GM18499 (cell line): ENCODE measurements at regions not wholly inside any gene's neighbourhood (a gene's known extent, or its start where the extent isn't known, plus 50 kb on each side); places are given as distances from the start of the nearest gene placed in this dataset.

Experiments used
- ATAC-seq: cut with Tn5 transposase; IDR thresholded peaks from one replicate; pipeline ENCODE4 v1.9.1; 2021; ENCODE audit warnings: moderate number of reproducible peaks; ENCODE audit not compliant: insufficient read depth, unreplicated experiment

DNA sequence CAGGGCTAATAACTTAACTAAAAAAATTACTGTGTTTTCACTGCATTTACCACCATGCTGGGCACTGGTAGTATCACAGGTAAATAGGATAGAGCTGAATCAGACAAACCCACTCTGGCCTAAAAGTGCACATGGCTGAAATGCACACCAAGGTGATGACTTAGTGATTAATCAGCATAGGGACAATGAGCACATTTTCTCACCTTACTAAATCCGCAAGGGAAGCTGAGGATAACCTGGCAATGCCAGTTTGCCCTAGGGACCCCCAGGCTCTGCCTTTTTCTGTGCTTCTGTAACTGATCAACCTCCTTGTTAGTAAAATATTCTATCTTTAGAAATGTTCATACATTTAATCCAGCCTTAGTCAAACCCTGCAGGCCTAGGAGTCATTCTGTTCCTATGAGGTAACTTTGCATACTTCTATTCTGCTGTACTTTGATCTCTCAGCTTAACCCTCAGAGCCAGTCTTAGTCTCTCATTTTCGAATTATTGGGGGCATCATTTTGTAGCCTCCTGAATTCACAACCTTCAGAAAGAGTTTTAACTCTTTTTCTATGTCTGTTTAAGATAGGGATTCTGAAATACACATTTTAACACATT, 562.9 kb upstream of the KCNMB2 start:
- no peak for ATAC-seq

DNA sequence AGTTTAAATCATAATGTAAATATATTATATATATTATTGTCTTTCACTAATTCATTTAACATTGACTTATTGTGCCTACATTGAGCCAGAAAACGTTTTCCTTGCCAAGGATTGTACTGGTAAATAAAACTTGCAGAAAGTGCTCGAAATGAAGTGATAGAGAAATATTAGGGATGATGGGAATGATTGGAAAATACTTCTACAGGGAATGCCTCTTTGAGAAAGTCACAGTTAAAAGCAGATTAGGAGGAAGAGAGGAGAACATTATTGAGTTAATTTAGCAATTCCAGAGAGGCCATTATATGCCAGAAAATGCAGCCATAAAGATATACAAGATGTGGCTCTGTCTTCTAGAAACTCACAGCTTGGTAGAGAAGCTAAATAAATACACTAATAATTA, 560.0 kb upstream of the KCNMB2 start:
- no peak for ATAC-seq

DNA sequence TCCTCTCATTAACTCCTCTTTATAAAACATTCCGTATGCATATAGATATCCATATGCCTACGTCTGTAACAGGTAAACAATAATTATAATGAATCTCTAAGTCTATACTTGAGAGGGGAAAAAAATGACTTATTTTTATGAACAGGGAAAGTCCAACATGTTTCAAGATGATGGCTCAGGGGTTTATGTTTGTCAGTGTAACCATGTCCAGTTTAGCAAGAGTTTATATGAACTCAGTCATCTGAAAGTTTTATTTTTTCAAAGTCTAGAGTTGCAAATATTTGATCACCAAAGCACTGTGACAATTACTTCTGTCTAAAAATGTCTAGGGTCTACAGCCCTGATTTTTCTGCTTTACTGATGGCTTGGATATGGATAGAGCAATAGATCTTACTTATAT, 559.4 kb upstream of the KCNMB2 start:
- no peak for ATAC-seq

DNA sequence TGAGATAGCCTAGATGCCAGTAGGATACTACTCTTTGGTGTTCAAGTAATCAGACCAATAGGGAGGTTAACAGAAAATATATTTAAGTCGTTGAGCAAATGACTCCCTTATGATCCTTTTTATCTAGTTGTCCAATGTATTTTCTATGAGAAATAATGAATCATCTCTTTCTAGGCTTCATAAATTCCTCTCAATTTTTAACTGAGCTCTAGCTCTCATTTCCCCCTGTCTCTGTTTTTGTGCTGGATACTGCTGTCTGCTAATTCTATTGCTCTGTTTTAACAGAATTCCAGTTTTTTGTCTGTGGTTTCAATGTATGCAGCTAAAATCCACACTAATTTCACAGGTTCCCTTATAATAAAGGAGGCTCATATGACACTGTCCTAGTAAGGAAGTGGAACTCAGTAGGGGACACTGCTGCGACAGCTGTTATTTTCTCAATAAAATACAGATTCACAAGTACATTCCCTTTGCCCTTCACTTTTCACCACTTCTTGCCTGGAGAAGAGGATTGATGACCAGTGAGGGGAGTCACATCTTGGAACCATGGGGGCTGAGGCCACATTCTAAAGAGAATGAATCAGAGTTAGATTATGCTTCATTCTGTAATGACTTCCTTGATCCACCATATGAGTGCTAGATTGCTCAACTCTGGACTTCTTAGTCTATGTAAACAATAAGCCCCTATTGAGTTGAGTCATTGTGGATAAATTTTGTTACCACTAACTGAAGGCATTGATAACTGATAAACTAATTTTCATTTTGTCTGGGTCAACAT, 558.7 kb upstream of the KCNMB2 start:
- no peak for ATAC-seq

DNA sequence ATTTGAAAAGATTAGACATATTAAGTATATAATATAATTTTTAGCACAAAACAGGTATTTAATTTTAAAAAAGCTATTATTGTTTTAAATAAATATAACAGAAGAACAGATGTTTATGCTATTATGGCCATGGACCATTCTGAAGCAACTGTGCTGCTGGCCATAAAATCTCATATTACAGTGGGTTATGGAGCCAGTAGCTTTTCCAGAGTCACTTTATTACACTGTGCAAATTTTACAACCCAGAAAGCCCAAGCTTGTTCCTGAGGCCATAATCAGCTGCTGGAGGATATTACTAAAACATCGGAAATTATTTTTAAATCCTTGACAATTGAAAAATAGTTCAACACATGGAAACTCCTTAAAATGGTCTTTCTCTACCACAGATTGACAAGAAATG, 557.3 kb upstream of the KCNMB2 start:
- ATAC-seq, result no peak

DNA sequence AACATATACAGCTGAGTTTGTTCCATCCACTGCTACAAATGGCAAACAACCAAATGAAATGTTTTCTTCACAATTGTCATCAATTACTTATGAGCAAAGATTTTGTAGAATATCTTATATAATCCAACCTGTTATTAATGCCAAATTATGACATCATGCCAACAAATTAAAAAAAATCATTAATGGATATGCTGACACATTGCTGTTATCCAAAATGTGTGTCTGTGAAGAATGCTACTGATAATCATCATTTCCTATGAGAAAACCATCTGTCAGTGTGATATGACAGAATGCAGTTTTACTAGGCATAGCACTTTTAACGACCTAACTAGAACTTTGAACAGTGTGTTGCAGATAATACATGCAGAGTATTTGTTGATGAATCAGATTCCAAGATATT, 556.5 kb upstream of the KCNMB2 start:
- no peak for ATAC-seq

DNA sequence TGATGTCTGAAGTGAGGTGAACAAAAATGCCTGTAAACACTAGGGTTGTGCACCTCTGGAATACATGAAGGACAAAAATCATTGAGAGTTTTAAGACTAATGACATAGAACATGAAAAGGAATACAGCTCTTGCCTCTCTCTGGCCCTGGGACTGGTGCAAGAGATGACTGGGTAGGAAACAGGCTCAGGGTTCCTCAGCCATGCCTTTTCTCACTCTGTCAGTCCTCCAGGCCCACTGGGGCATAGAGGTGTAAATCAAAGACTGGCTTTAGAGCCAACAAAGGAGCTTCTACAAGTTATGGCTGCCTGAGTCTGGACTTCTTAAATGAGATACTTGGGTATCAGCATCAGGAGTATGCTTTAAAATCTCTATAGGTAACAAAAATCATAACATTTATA, 554.7 kb upstream of the KCNMB2 start:
- peak; percentile 27 for ATAC-seq

DNA sequence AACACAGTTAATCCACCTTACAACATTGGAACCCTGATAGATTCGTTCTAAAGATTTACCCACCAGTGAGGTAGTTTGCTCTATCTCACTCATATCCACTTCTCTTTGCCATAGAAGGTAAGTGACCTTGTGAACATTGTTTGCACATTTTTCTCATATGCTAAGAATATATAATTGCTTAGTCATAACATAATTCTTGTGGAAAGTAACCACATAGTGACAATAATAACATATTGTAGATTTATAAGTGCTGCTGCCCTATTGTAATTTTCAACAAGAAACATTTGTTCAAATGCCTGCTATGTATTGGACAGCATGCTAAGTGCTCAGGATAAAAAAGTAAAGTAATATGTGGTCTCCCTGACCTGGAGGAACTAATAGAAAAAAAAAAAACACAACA, 554.2 kb upstream of the KCNMB2 start:
- peak; percentile 51 for ATAC-seq

DNA sequence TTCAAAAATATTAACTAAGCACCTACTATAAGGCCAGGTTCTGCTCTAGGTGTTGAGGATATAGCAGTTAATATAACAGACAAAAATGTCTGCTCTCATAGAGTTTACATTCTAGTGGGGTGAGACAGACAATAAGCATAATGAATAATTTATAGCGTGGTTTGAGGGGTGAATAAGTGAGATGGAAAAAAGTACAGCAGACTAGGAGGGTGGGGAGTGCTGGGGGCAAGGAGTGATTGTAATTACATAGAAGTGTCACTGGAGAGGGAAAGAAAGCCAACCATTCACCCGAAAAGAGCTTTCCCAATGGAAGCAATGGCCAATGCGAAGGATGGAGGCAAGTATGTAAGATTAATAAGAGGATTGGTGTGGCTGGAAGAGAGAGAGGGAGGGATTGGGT, 552.9 kb upstream of the KCNMB2 start:
- no peak for ATAC-seq

DNA sequence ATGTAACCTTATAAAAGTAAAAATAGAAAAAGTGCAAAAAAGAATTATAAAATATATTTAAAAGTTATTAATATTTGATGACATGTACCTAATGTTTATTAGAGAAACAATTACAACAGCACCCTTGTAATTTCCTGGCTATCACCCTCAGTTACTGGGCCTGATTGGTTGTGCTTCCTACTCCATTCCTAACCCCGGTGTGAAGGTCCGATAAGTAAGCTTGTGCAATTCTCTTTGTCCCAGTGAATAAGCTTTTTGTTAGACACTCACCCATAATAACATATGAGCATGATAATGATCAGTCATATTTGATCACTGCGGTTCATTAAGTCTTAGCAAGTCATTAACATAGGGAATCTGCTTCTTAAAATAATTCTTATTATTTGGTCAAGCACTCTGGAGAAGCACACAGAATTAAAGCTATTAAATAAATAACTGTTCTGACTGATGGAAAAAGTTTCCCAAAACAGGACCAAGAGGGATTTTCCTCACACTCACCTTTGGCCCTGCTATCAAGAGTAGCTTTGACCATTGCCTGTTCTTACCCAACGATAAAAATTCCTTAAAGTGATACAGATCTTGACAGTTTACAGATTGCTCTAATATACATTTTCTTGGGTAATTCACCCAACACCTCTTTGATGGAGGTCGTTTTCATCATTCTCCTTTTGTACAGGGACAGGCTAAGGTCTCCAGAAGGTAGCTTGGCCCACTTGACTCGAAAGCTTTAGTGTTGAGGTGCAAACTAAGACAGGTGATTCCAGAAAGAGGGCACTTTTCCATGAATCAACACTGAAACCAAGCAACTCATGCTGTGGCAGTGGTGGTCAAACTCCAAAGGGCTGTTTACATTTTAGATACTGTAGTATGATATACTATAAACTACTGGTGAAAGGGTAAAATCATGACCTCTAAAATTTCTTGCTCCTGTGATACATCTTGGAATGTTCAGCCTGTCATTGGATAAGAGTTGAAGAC, 543.0 kb upstream of the KCNMB2 start:
- ATAC-seq, result no peak

DNA sequence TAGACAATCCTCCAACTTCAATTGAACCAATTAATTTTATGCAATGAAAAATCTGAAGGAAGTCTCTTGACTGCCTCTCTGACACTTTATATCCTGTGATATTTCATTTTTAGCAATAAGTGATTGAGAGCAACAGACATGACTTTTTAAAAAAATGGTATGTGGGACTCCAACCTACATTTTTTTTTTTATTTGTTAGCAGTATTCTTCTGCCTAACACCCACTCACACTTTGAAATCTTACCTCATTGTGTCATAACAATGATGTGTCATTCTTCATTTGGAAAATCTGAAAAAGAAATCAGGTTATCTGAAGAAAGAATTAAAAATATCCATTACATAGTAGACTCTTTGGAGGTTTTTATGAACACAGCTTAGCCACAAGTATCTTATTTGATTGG, 541.3 kb upstream of the KCNMB2 start:
- ATAC-seq, result no peak

DNA sequence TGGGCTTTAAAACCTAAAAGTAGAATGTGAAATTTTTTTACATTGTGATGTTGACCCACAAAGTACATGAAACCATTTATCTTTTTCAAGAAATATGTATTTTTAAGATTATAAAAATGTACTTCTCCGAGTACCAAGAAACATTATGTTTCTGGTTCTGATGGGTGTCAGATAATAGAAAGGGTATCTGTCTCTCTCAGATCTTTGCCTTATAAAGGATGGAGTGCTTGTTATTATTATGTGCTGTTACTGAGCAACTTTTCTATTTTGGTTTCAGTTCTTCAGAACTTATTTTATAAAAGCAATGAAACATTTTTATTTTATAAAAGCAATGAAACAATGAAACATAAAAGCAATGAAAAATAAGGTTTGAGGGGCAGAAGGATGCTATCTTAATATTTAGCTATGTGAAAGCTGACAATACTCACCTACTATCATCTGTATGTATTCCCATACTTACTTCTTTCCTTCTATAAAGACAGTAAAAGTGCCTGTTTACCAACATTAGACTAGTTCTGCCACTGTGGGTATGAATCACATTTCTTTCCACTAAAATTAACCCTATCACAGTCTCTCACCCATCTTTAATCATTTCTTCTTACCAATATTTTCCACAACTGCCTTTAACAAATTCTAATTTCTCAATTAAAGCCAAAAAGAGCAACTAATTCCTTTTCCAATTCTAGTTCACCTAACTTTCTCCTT, 540.7 kb upstream of the KCNMB2 start:
- ATAC-seq, result no peak

DNA sequence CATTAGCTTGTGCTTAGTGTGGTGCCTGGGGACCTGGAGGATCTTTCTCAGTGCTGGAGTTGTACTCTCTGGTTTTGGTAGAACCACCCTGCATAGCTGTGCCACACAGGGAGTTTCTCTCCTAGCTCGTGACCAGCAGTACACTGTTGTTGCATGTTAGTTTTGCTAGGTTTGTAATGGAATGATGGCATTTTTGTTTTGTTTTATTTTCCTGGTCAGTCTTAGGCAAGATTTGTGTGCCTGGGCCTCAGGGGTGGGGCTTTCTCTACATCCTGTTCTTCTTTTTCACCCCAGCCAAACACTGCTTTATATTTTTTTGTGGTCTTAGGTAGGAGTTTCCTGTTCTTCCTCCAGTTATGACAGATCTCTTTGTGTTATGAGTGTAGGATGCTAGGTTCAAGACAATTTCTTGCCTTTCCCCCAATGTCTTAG, 534.5 kb upstream of the KCNMB2 start:
- ATAC-seq, result peak; percentile 98

DNA sequence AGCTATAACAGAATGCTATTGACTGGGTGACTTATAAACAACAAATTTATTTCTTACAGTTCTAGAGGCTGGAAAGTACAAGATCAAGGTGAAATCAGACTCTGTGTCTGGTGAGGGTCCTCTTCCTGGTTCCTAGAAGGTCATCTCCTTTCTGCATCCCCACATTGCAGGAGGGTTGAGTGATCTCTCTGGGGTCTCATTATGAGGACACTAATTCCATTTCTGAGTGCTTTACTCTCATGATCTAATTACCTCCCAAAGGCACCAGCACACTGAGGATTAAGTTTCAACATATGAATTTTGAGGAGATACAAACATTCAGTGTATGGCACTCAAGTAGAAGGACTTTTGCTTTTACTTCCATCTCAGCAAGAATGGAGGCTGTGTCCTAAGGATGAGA, 534.1 kb upstream of the KCNMB2 start:
- no peak for ATAC-seq

DNA sequence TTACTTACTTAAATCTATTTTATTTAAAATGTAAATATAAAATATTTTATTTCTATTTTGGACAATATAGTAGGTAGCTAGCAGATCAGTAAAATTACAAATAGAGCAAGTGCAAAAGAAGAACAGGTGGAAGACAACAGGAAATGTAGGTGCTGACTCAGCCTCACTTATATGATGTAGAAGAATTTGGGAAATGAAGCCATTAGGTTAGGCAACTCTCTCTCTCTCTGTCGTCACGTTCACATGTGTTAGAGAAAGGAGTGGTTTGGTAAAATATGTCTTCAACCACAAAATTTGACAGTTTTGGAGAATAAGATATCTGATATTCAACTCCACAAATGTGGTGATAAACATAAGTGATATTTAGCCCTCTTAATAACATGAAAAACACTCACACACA, 532.5 kb upstream of the KCNMB2 start:
- no peak for ATAC-seq

DNA sequence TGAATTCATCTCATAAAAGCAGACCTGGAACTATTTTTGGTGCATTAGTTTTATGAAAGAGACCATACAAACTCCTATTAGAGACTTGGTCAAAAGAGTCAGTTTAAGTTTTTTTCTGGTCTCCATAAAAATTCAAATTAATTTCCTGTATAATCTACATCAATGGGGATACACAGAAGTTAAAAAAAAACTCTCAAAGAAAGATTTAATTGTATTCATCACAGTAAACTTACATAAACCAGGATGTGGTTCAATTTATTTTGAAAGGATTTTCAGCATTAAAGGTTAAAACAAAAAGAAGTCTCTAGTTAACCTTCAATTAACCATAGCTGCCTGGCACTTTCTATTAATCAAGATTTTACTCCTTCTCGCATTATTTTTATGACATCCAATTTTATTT, 530.3 kb upstream of the KCNMB2 start:
- no peak for ATAC-seq

DNA sequence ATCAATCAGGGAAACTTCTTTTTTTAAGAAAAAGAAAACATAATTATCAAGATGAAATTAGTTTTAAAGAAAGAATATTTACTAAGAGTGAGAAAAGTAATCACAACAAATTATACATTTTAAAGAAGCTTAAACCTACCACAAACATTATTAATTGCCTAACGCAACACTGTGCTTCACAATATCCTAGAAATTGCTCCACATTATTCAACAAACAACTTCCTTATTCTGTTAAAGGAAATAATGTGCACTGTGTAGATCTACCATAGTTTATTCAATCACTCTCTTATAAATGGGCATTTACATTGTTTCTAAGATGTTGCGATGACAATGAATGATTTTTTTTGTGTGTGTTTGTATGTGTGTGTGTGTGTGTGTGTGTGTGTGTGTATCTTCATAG, 525.9 kb upstream of the KCNMB2 start:
- ATAC-seq, result no peak

DNA sequence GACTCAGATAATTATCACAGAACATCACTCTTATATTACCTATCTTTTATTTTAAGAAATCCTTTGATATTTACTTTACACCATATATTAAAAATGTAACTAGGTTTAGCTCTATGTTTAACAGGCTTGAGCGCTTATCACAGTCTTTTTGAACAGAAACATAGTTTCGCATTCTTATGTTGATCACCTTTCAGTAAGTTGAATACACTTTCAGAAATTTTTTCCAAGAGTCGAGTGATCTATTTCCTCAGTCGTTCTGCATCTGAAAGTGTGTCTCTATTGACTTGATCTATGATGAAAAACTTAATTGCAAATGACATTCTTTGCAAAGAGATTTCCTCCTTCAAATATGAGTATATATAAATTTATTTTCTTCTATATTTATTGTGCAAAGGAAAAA, 516.6 kb upstream of the KCNMB2 start:
- ATAC-seq, result no peak

DNA sequence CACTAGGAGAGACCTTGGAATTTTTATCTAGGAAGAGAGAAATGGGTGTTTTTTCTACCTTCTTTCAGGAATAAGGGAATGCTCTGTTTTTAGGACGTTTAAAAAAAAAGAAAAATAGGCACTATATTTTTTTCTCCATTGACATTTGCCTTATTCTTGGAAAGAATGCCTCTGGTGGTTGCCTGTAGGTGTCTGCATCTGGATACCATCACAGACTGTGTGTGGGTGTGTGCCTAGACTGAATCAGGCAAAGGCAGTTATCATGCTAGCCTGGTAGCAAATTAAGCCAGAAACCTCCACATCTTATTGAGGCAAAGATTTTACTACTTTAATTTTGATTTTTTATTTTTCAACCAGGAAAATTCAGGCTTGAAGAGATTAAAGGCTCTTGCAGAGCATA, 513.6 kb upstream of the KCNMB2 start:
- ATAC-seq, result no peak

DNA sequence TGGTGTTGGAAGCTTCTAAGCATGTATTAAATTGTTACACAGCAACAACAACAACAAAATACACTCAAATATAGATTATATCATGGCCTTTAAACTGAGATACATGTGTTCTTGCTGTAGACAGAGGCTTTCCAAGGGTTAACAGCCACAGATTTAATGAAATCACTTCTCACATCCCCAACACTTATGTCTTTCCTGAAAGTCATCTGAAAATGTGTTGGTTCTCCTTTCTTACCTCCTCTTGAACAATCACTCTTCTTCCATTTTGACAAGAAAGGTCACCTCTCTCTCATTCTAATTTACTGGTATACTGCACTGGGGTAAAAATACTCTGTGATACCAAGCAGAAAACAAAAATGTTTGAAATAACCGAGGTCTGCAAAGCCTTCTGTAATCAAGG, 507.3 kb upstream of the KCNMB2 start:
- ATAC-seq, result no peak
